NCI-H1105 (cell line): ENCODE measurements at regions not wholly inside any gene's neighbourhood (a gene's known extent, or its start where the extent isn't known, plus 50 kb on each side); places are given as distances from the start of the nearest gene placed in this dataset.

Experiments
- DNase-seq: peaks from one replicate; lab custom pipeline; 2025; lab: John Stamatoyannopoulos, UW

DNA sequence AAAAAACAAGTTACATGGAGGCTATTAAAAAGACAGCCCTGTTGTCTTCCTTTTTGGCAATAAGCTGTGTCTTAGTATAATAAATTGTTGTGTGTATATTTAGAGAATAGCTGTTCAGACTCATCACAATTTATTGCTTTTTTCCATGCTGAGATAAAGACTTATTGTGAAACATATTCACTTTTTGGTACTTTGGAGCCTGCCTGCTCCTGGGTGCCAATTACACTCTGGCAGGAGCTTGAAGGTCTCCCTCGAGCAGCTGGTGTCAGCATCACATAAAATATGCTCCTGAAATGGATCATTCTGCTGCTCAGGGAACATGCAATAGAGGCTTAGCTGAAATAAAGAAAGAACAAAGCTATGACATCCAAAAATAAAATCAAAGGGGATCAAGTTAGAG lies 211.6 kb upstream of the DKK2 start:
- DNase-seq: no peak

DNA sequence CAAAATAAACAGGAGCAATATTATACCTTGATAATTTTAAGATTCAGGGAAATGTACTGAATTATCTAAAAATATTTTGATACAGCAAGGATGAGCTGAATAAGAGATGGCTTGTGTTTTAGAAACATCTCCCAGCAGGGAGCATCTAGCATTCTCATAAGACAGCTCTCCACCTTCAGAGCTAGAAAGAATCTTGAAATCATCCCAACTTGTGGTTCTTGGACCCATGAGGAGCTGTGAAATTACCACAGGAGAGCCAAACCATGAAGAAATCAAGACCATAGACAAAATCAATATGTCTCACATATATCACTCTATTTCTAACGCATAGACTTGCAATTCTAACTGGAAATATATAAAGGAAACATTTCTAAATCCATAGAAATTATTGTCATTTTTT lies 210.6 kb upstream of the DKK2 start:
- DNase-seq: no peak

DNA sequence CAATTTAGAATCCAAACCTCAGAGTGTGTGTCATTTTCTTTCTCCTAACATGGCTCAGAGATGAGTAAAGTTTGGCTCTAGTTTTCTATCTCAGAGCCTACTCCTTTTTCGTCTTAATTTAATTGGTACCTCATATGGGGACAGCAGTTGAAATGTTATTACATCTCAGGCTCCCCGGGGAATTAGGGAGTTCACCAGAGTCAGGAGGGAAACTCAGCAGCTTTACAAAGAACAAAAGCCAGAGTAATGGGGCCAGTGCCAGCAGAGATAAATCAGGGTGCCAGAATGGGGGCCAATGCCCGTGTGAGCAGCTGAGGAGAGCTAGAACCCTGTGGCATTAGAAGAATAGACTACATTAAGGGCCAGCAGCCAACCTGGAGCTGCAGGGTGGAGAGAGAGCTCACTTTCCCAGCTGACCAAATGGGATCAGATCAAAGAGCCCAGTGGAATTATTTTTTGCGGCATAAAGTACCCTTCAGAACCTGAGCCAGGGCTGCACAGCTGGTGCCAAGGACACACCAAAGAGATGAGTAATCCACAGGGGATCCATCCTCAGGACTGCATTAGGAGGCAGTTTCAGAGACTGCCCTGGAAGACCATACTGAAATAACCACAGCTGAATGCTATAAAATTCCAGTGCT lies 207.1 kb upstream of the DKK2 start:
- no peak for DNase-seq

DNA sequence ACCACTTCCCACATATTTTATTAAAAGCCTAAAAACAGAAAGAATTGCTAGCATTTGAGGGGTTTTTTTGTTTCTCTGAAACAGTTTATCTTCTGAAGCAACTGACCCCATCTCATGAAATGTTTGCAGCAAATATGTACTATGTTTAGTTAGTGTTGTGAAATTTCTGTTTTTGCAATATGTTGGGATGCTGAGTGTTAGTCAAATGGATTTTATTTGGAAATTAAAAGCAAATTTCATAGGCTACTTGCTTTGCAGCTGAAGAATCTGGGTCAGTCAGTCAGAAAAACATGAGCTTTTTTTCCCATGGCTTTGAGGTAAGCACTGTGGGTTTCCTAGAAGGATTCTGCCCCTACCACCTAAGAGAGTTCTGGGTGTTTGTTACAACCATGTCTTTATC lies 184.9 kb upstream of the DKK2 start:
- no peak for DNase-seq

DNA sequence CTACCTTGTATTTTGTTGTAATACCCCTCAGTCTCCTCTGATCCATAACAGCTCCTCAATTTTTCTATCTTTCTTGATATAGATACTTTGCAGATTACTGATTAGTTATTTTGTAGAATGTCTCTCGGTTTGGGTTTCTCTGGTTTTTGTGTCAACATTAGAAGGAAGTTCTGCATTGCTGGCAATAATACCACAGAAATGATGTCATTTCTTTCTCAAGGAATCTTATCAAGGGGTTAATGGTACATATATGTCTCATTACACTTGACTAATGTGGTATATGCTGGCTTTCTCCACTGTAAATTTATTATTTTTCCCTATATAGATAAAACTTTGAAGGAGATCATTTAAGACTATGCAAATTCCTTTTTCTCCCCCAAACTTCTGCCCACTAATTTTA lies 183.6 kb upstream of the DKK2 start:
- no peak for DNase-seq

DNA sequence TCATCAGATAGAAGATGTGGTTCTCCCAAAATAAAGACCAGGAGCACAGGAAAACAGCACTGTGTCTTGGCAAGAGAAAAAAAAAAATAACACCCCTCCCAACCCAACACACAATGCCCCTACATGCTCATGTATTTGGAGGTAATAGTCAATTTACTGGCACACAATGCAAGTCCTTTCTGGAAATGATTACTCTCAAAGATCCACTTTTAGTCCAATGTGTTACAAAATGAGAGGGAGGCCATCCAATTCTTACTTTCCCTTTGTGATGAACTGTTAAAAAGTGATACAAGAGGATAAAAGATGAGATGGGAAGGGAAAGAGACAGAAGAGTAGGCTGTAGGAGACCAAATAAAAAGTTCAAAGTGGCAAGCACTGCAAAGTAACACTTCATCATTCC lies 180.3 kb upstream of the DKK2 start:
- no peak for DNase-seq

DNA sequence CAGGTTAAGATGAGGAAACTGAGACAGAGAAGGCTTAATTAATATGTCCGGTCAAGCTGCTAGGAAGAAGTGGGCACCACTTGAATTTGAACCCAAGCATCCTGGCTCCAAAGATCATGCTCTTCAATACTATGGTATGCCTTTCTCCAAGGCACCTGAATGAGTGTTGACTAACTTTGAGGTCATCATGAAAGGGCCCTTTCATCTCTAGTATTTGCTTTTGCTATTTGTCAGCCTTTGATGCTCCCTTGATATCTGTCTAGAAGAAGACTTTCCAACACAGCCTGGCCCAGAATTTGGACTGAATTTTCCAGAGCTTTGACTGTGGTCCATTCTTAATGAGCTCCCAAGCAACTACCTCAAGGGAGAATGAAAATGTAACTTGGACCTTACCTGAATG lies 179.1 kb upstream of the DKK2 start:
- DNase-seq: no peak

DNA sequence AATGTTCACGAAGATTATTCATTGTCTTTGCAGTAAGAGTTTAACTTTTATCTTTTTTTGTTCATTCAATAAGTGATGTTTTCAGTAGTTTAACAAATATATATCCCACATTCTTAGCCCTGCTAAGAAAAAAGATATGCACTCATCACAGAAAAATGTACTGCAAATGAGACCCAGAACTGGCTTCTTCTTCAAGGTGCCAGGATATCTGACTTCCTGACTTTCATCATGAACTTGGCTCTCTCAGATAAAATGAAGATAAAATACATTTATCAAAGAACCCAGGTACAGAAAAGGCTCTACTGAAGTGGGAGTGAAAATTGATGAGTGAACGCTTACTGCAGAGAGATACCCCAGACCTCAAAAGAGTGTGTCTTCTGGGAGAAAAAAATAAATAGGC lies 177.8 kb upstream of the DKK2 start:
- no peak for DNase-seq

DNA sequence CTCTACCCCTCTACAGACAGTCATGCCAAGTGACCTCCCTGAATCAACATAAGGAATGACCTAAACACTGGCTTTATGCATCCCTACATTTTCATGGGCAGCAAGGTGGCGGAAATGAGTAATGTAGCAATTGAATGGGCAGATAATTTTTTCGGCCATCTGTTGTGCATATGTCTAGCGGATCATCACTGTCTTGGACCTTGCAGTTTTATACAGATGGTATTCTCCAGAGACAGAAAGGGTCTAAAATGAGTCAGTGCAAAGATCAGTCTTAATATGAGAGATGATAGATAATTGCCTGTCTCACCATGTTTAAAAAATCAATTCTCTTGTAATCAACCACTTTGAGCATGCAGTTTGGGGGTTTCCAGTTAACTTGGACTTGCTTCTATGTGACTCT lies 177.3 kb upstream of the DKK2 start:
- DNase-seq: no peak

DNA sequence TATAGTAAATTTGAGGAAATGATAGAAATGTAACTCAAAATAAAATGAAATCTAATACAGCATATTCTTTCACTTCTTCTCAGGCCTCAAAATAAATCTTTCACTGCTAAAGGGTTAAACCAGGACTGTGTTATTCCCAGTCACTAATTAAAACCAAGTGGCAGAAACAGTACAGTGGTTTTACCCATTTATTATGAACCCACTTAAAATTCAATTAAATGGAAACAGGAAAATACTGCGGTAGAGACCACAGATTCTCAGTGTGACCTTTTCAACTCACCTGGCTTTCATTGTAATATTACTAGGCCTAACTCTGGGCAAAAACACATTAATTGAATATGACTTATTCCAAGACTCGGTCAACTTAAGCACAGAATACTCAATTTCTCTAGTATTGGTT lies 176.5 kb upstream of the DKK2 start:
- no peak for DNase-seq

DNA sequence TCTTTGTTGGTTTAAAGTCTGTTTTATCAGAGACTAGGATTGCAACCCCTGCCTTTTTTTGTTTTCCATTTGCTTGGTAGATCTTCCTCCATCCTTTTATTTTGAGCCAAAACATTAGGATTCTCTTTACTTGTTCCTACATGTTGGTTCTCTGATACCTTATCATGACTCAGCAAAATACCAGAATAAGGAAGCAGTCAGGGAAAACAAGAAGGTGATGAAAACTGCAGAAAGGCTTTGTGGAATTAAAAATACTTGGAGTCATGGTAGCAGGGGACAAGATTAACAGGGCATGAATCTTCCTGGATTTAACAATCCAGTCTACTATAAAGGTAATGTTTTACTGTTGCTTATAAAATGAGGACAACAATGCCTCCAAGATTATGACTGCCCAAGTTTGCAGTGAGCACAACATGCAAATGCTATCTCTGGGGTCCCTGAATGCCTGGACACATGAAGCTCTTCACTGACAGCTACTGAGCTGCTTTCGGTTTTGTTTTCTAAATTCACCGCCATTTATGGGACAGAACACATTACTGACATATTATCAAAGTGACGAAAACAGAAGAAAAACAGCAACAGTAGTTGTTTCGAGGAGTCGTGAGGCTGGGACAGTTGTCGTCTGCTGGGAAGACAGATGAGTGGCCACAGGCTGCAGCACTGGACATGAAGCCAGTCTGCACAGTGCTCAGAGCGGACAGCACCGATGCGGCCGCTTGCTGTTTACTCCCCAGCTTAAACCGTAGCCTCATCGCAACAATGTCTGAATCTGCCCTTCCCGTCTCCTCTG lies 174.5 kb upstream of the DKK2 start:
- no peak for DNase-seq

DNA sequence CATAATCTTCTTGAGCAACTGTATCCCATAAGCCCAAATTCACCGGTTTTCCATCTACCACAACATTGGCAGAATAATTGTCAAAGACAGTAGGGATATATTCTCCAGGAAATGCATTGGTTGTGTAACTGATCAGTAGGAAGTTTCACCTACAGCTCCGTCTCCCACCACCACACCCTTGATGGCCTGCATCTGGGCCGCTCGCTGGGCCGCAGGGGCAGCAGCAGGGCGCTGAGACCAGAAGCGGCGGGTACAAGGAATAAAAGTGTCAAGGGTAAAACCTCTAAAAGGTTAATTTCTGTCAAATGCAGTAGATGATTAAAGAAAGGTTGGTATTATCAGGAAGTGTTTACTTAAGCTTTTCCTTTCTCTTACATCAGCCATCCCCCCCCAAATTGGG lies 167.6 kb upstream of the DKK2 start:
- DNase-seq: no peak

DNA sequence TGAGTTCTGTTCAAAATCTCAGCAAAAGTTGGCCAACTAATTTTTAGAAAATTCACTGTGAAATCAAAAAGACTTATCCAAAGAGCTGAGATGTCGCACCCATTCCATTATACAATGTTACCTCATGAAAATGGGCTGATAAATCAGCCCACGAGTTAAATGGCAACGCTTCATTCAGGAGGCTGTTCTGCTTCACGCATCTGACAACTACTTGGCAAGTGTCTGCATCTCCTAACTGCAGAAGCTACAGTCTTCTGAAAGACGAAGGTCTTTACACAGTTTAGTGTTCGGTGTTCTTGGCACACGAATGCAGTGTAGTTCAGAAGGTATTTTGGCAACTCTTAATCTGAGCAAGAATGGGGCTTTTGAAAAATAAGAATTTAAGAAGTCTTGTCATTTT lies 166.6 kb upstream of the DKK2 start:
- no peak for DNase-seq

DNA sequence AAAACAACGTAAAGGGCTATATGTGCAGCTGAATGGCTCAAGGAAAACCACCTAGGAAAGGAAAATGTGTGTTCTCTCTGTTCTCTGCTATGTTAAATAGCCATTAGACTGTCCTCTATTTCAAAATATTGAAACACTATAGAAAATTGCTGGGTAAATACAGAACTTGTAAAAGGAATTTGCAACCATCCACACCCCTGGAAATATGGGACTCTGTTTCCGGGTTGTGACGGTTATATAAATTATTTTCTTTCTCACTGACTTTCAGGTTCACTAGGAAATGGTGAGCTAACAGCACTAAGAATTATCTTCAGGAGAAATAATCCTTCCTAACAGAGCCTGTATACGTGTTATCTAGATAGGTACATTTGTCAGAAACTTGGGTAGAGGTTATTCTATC lies 161.0 kb upstream of the DKK2 start:
- no peak for DNase-seq

DNA sequence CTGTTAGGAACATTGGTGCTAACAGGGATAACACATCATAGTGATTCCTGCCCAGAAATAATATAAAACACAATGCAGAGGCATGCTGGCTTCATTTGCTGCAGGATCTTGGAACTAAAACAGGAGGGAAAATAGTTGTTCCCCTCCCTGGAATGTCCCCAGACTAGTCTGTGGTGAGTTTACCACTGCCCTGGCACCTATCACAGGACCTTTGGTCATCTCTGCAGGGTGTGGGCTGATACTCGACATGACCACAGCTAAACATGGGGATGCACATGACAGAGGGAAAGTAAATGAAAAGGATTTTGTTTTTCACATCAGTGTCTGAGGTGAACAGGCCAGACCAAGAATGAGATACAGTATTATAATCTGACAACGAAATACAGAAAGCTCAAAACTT lies 160.2 kb upstream of the DKK2 start:
- no peak for DNase-seq

DNA sequence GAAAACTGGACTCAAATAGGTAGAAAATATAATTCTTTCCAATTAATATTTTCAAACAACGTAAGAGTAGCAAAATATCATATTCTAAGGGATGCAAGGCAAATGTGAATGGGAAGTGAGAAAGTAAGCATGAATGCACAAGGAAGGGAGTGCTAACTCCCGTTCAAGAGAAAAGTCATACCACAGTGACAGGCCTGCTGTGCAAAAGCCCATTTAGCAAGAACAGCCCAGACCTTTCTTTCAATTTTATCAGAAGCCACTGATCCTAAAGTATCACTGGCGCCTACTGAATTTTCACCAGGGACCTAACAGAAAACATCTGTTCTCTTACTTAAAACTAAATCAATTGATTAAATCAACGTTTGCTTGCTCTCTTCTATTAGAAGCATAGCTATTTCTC lies 157.9 kb upstream of the DKK2 start:
- no peak for DNase-seq

DNA sequence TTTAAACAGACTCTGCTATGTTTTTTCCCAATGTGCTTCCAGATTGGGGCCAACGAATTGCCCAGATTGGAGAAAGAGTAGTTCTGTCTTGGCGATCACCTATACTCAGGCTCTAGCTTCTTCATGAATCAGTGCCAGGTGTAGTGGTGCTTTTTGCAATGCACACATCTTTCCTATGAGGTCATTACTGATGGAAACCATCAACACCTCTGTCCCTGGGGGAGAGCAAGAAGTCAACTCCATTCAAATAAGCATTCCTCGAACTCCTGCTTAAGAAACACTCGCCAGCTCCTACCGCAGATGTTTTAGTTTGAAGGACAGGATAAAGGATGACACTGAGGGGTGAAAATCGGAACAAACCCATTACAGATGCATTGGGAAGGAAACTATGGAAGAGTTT lies 156.5 kb upstream of the DKK2 start:
- no peak for DNase-seq

DNA sequence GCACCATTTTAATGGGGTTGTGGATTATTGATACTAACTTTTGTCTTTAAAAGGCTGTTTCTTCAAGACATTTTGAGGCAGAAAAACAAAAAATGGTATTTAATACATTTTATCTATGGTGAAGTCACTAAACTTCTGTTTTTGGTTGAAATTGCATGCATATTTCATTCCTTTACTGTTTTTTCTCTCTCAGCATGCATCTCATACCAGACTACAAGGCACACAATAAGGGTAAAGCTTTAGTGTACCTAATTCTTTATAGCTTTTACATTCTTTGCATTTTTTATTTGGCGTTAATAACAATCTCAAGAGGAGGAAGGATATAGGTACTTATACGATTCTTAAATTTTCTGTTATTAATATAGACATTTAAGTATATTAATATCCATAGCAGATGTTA lies 151.0 kb upstream of the DKK2 start:
- DNase-seq: no peak

DNA sequence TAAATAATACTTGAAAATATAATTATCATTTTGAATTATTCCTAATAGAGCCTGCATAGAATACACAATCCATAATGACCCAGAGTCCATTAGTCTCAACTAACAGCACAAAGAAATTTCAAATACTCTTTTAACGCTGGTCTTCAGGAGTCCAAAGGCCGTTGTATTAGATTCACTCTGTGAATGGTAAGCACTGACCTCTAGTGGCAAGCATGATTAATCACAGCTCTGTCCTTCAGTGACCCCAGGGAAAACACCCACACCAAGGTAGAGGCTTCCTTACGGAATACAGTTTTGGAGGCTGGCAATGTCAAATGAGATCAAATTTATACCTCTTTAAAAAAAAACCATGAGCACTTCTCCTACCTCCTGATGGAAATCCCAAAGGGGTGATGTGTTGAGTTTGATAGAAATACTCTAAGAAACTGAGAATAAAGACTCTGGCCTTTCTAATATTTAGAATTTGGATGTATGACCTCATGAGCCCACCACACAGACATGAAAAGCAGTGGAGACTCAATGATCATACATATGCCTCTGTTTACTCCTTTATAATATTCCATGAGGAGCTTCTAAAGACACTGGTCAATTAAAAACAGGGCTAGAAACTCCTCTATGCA lies 147.2 kb upstream of the DKK2 start:
- peak; percentile 30 for DNase-seq

DNA sequence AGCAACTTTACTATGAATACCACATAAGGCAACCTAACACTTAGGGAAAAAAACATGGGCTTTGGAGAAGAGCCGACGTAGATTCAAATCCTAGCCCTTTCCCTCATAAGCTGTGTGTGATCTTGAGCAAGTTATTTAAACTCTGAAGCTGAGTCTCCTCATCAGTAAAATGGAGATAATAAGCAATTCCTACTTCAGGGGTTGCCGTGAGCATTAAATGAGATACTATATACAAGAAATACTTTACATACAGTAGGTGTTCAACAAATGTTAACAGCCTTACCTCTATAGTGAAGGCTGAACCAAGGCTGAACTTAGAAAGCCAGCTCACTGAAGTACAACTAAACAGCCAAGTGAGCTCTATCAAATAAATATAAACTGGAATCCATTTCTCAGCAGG lies 146.2 kb upstream of the DKK2 start:
- DNase-seq: no peak

DNA sequence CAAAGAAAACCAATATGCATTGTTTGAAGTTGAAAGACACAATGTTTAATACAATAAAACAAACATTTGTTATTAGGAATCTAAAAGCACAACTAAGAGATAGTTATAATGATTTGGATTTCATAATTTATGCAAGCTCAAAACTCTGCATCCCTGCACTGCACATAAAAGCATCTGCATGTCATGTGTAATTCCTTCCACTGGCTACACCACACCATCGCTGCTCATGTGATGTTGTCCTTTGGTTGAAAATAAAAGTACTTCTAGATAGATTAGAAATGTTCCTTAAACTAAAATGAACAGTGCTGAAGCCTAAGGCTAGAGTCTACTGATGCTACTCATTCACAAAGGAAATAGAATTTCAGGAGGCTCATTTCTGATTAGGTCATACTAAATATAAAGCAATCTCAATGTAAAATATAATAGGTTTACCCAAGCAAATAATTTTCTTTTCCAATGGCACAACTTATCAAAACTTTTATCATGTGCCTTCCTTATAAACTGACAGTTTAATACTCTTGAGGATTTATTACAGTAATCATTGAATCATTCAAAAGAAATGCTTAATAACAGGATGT lies 130.8 kb upstream of the DKK2 start:
- DNase-seq: no peak

DNA sequence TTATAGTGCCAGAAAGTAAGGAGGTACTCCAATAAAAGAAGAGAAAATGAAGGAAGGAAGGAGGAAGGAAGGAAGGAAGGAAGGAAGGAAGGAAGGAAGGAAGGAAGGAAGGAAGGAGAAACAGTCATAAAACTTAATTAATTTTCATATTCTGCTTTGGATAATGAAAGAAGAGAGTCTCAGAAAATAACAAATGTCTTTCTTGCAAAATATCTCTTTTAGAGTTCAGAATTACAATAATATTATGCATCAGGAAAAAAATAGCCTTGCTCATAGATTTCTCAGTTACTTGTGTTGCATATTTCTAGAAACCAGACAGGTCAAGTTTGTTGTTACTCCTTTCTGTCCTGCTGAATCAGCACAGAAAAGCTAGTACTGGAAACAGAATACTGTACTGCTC lies 130.1 kb upstream of the DKK2 start:
- no peak for DNase-seq

DNA sequence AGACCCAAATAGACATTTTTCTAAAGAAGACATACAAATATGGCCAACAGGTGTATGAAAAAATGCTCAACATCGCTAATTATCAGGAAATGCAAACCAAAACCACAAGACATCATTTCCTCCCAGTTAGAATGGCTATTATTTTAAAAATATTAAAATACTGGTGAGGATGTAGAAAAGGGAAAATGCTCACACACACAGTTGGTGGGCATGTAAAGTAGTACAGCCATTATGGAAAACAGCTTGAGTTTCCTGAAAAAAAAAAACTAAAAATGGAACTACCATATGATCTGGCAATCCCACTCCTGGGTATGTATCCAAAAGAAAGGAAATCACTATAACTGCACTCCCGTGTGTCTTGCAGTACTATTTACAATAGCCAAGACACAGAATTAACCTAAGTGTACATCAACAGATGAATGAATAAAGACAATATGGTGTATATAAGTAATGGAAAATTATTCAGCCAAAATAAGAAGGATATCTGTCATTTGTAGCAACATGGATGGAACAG lies 128.9 kb upstream of the DKK2 start:
- DNase-seq: no peak
